Breast epithelium (tissue), 4 donors: ENCODE measurements at regions not wholly inside any gene's neighbourhood (a gene's known extent, or its start where the extent isn't known, plus 50 kb on each side); places are given as distances from the start of the nearest gene placed in this dataset.

Source experiments
- DNase-seq, 2 donors: peaks; one replicate each; pipeline ENCODE4 v3.0.0-alpha.2; 2019; ENCODE audit warnings: low spot score in 2 of 2
- H3K27ac ChIP-seq, 2 donors: fragments of 200-600 bp; sonication (generic) in 1 of 2; one replicate each; pipeline ENCODE4 v1.5.1; 2016 to 2019; ENCODE audit warnings: mild to moderate bottlenecking in 1 of 2
- H3K27me3 ChIP-seq, 2 donors: fragments of 200-600 bp; sonication (generic) in 1 of 2; one replicate each; pipeline versions ENCODE4 v1.5.1 to v1.6.0; 2017 to 2019; ENCODE audit warnings: control low read depth in 1 of 2, mild to moderate bottlenecking in 1 of 2
- H3K36me3 ChIP-seq: fragments of 200-600 bp; one replicate; pipeline ENCODE4 v1.5.1; 2019
- H3K4me1 ChIP-seq, 2 donors: fragments of 200-600 bp; sonication (generic); one replicate each; pipeline ENCODE4 v1.5.1; 2016 to 2019; ENCODE audit warnings: control low read depth in 1 of 2
- H3K4me3 ChIP-seq, 3 donors: fragments of 200-600 bp; sonication (generic); 1 replicate in 2 of 3; 2 replicates in 1 of 3; pipeline ENCODE4 v1.5.1; 2016 to 2019; ENCODE audit warnings: mild to moderate bottlenecking in 3 of 3, moderate library complexity in 2 of 3
- H3K9me3 ChIP-seq, 2 donors: fragments of 200-600 bp; sonication (generic) in 1 of 2; one replicate each; pipeline ENCODE4 v1.5.1; 2016 to 2019; ENCODE audit warnings: control low read depth in 1 of 2
- CTCF ChIP-seq, 3 donors: fragments of 450-650 bp; IDR thresholded peaks; one replicate each; pipeline ENCODE4 v1.5.1; 2016 to 2017; ENCODE audit warnings: antibody characterized with exemption in 3 of 3, mild to moderate bottlenecking in 3 of 3, moderate library complexity in 3 of 3
- POLR2A ChIP-seq: fragments of 450-650 bp; IDR thresholded peaks from one replicate; pipeline ENCODE4 v1.6.1; 2016; ENCODE audit warnings: antibody characterized with exemption, mild to moderate bottlenecking, moderate library complexity
- POLR2AphosphoS5 ChIP-seq, 3 donors: sonication (generic); formaldehyde crosslinking; IDR thresholded peaks; one replicate each; pipeline ENCODE4 v1.6.1; 2017; ENCODE audit warnings: antibody characterized with exemption in 3 of 3
- intact Hi-C: fragments of 100-400 bp; cut with DNase I; formaldehyde crosslinking; loops from one replicate; pipeline ENCODE4 v1.15.1; 2023; ENCODE audit warnings: low total_unique reads

- no peak for TF ChIP-seq CTCF (IDR thresholded peaks at IDR 0.05)
- TF ChIP-seq POLR2AphosphoS5 (IDR thresholded peaks at IDR 0.05), result no peak
- no peak for TF ChIP-seq POLR2A
- intact Hi-C loops, result no loop called here
- H3K9me3 ChIP-seq, result no peaks in the 10 kb centered on the region
- H3K27ac ChIP-seq, result no peak overlapping the region
- H3K4me1 ChIP-seq, result no peaks in the 10 kb centered on the region
- H3K36me3 ChIP-seq, result no peaks in the 10 kb centered on the region
- no peak overlapping the region for H3K4me3 ChIP-seq
- H3K27me3 ChIP-seq, result no peaks in the 10 kb centered on the region
- no peak for DNase-seq
Observed at GRCh38 chr7:27032839-27033238, 63.0 kb downstream of the HOXA1 start.

GRCh38 chr7:27031289-27032172, 64.3 kb downstream of the HOXA1 start:
- TF ChIP-seq CTCF (IDR thresholded peaks at IDR 0.05) (no peak), POLR2A (no peak), POLR2AphosphoS5 (IDR thresholded peaks at IDR 0.05) (no peak)
- DNase-seq, result no peak
- Histone ChIP-seq H3K27me3 (no peaks in the 10 kb centered on the region), H3K4me1 (no peaks in the 10 kb centered on the region), H3K4me3 (no peak overlapping the region), H3K36me3 (no peaks in the 10 kb centered on the region), H3K9me3 (no peaks in the 10 kb centered on the region), H3K27ac (peak overlapping the region; percentile 29 to 67)
- intact Hi-C loops, result no loop called here

DNA sequence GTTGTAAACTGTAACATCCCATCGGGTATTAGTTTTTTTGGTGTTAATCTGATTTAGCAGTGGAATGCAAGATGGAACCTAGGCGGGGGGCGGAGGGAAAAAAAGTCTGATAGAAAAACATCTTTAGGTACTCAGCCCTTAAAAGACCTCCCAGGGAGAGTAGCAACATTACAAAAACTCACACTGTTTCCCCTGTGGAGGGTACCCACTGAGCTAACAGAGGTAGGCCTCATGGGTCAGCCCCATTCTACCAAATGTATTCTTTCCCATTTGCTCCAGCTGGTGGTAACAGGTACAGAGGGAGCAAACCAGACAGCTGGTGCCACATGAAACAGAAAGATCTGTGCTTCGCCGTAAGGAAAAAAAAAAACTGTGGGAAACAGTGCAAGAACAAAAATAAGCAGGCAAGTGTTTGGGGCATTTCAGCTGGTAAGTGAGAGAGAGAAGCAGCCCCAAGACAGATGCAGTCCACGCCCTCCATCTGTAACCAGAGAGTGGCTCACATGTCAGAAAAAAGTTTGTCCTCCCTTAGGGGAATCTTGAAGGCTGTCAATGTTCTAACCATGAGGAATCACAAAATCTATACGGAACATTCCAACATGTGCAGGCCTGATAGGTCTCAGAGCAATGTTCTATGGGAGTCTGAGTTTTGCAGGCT, 65.3 kb downstream of the HOXA1 start:
- H3K36me3 ChIP-seq, result no peaks in the 10 kb centered on the region
- no peak overlapping the region for H3K27ac ChIP-seq
- no peak for DNase-seq
- H3K4me1 ChIP-seq, result no peaks in the 10 kb centered on the region
- intact Hi-C loops, result no loop called here
- TF ChIP-seq POLR2AphosphoS5 (IDR thresholded peaks at IDR 0.05) (no peak), POLR2A (no peak)
- no peak overlapping the region for H3K4me3 ChIP-seq
- no peaks in the 10 kb centered on the region for H3K9me3 ChIP-seq
- H3K27me3 ChIP-seq, result no peaks in the 10 kb centered on the region

DNA sequence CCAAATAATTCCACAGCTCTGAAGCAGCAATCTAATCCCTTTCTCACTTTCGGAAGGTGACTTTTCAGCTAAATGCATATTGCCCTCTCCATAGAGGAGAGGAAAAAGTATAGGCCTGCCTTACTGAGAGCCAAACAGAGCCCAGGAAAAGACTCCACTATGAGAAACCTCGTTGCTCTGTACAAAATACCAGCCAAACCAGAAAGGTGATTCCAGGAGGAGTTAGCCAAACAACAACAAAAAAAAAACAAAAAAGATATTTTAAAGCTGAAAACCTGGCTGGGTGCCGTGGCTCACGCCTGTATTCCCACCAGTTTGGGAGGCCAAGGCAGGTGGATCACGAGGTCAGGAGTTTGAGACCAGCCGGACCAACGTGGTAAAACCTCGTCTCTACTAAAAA, 70.5 kb downstream of the HOXA1 start:
- Histone ChIP-seq H3K27me3 (no peaks in the 10 kb centered on the region), H3K4me3 (no peak overlapping the region), H3K36me3 (no peaks in the 10 kb centered on the region), H3K9me3 (no peaks in the 10 kb centered on the region), H3K27ac (no peak overlapping the region), H3K4me1 (no peaks in the 10 kb centered on the region)
- intact Hi-C loops, result no loop called here
- no peak for DNase-seq
- TF ChIP-seq CTCF (IDR thresholded peaks at IDR 0.05) (no peak), POLR2A (no peak), POLR2AphosphoS5 (IDR thresholded peaks at IDR 0.05) (no peak)

DNA sequence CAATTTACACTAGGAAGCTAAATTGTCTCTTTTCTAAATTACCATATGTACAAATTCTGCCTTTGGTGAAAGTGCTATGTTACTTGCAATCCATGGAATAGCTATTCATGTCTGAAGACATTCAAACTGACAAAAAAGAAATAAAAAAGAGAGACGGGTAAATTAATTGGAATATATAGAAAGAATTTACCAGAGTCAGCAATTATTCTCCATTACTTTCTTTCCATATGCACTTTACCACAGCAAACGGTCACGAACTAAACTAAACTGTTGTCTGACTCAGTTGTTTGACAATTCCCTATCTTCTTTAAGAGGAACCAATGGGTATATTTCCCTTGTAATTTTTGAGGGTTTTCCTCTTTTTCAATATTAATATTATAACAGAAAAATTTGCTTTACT, 85.7 kb downstream of the HOXA1 start:
- Histone ChIP-seq H3K9me3 (peaks cover 15 to 25% of the 10 kb centered on the region in 2 donors), H3K27ac (no peak overlapping the region), H3K4me3 (no peak overlapping the region), H3K36me3 (no peaks in the 10 kb centered on the region), H3K4me1 (no peaks in the 10 kb centered on the region), H3K27me3 (no peaks in the 10 kb centered on the region)
- intact Hi-C loops, result no loop called here
- DNase-seq, result no peak
- TF ChIP-seq CTCF (IDR thresholded peaks at IDR 0.05) (no peak), POLR2A (no peak), POLR2AphosphoS5 (IDR thresholded peaks at IDR 0.05) (no peak)
